GM18873 (cell line): ENCODE measurements at regions not wholly inside any gene's neighbourhood (a gene's known extent, or its start where the extent isn't known, plus 50 kb on each side); places are given as distances from the start of the nearest gene placed in this dataset.
A peak's percentile ranks its signal among the peaks of the same experiment; 100 is the strongest.

ENCODE experiments used
- ATAC-seq: cut with Tn5 transposase; IDR thresholded peaks from one replicate; pipeline ENCODE4 v1.9.1; 2021; ENCODE audit warnings: mild to moderate bottlenecking, moderate library complexity, moderate number of reproducible peaks; ENCODE audit not compliant: unreplicated experiment, low FRiP score

- ATAC-seq: no peak
These were observed 97.7 kb downstream of the CD47 start for GRCh38 chr3:107992976-107993684.

- no peak for ATAC-seq
These were observed 99.9 kb downstream of the CD47 start for GRCh38 chr3:107990926-107991325.

- no peak for ATAC-seq
These were observed 100.4 kb downstream of the CD47 start for GRCh38 chr3:107990433-107990832.

- no peak for ATAC-seq
These were observed 101.2 kb downstream of the CD47 start for GRCh38 chr3:107989661-107990060.

- ATAC-seq: no peak
These were observed 102.2 kb downstream of the CD47 start for GRCh38 chr3:107988460-107989175.

- no peak for ATAC-seq
These were observed 103.5 kb downstream of the CD47 start for GRCh38 chr3:107987036-107987939.

DNA sequence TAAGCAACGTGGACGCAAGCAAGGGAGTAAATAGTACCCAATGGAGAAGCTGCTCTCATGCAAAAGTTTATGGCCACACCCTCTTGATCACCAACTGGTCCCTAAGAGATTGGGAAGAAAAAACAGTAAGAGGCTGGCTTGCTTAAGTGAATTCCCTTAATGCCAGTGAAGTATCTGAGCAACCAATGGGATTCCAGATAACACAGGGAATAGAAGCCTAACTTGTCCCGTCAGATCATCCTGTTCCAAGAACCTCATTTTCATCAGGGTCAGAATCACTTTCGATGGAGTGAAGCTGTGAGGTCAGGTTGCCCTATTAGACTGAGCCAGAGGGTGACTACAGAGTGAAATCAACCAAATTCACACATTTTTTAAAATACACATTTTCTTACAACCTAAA is 104.3 kb downstream of the CD47 start:
- no peak for ATAC-seq

- ATAC-seq: peak; percentile 98
These were observed 105.3 kb downstream of the CD47 start for GRCh38 chr3:107985496-107985895.

DNA sequence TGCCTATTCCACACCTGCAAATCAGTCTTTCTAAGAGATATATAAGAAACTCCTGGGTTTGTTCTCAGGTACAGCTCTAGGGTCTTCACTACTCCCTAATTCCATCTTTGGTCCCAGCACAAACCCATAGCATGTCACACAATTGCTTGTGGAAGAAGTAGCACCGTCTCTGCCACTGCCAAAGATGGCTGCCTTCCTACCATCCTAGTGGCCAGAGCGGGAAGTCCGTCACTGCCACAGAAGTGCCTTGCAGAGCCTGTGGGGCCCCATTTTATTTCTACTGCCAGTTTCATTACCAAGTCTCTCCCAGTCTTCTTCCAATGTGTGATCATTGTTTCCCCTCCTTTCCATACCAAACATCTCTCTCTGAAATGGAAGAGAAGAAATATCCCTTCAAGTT is 107.6 kb downstream of the CD47 start:
- no peak for ATAC-seq

GRCh38 chr3:107982165-107982564 is 108.7 kb downstream of the CD47 start:
- no peak for ATAC-seq

DNA sequence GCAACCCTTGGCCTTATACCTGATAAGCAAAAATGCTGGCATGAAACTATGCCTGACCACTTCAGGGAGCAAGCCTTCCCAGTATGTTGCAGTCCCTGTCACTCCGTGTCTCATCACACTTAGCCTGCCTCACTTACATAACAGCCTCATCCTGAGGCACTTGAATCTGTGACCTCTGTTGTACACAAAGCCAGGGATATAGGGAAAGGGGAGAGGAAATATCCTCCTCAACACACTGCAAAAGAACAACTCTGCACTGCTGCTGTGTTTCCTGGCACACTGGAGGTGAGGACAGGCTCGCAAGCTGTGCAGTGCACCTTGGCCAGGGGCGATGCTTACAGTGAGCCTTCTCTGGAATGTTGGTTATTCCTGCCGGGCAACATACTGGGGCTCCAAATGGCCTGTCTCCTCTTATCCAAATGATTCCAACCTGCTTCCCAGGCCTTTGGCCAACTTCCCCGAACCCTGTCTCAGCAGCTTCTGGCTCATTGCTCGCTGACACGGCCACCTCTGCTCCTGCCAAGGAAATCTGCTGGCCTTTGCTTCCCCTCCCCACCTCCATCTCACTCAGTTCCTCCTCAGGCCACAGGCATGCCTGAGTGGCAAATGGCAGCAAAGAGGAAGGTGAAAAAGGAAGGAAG is 109.2 kb downstream of the CD47 start:
- no peak for ATAC-seq

DNA sequence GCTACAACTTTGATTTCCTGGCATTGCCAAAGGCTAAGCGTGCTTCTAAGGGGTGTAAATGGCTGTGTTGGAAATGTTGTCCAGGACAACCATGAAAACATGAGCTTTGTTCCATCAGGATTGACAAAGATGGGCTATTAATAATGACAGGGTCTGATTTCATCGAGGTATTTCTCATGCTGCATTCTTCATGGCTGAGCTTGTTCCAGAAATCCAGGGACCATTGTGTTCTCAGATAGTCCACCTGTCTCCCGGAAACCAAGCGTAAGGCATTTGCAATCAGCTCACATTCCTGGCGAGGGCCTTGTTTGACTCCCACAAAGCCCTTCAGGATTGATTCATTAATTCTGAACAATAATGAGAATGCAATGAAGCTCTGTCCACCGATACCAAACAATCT is 111.3 kb downstream of the CD47 start:
- no peak for ATAC-seq

DNA sequence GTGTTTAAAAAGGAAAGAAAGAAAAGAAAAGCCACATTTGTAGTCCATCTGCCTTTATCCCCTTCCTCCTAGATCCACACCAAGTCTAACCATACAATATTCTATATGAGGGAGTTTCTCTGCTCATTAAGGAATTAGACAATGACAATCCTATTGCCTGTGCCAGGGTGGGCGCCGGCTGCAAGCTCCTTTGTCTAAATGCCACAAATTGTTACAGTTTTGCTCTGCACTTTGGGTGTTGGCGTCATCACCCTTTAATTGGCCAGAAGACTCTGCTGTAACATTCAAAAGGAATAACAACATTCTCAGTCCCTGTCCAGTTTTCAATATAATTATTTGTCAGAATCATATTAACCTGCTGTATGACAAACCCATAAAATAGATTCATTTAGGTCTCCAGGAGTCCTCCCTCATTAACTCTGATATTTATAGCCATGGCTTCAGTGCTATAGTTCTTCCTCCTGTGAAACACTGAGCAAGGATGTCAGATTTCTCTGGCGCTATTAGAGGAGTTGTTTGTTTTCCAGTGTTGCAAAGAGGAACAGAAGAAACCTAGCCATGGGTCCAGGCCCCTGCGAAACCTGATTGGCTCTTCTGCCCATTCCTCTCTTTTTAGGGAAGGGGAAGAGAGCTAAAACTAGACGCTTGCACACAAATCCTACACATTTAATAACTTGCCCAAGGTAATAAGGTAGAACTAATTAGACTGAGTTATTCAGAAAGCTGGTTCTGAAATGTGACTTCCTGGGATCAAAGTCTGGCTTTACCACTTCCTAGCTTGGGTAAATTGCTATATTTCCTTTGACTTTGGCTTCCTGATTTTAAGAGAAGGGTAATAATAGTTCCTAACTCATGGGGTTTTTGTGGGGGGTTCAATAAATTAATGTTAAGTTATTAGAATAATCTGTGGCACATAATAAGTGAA is 112.4 kb downstream of the CD47 start:
- no peak for ATAC-seq

DNA sequence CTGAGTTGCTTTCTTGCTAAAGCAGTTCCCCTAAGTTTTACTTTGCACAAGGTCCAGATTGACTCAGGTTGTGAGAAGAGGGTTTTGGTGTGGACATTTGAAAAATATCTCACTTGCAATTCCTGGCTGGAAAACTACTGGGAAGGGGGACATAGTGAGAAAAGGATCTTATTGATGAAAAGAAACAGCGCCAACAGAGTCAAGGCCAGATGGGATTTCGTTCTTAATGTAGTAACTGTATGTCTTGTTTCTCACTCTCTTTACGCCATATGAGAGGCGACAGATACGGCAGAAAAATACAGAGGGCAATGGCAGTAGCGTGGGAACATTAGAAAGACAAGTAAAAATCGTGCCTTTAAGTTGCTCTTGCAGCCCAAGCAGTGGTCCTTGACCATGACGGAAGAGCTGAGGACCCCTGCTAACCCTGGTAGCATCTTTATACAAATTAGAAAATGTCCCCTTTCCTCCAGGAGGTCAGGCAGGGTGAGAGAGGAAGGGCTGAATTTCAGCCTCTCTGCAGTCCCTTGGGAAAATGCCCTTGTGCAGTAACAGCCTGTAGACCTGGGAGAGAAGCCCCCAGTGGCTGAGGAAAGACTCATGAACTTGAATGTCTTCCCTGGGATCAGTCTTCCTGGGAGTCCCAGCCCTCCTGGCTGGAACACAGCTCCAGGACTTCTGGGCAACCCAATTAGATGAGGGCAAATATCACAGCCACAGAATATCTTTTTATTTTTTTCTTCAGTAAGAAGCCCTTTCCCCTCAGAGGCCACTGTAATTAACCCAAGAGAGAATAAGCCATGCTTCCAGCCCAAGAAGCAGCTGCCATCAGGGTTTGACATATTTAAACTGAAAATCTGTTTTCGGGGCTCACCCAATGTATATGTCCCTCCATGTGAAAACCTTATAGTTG is 113.4 kb downstream of the CD47 start:
- no peak for ATAC-seq

- ATAC-seq: no peak
These were observed 114.5 kb downstream of the CD47 start for GRCh38 chr3:107976202-107976800.

DNA sequence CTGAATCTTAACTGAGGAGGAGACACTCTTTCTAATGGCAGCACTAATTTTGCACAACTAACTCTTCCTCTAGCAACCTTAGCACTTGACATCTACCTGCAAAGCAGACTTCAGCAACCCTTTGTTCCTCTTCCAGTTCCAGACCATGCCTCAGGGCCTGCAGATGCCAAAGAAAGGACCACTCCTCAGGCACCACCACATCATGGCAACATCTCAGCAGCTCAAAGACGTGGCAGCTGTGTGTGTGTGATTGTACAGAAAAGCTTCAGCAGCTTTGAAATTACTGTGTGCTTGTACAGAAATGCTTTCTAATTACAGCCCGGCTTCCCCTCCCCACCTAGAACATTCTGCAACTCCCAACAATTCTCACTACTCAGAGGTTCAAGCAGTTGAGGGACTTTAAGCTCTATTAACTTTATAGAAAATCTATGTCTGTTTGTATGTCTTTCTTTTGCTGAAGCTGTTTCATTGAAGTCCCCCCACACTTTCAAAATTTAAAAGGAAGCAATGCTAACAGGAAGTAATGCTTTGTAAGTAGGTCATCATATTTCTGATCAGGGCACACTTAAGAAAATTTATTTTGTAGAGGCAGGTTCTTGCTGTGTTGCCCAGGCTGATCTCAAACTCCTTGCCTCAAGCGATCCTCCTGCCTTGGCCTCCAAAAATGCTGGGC is 115.2 kb downstream of the CD47 start:
- no peak for ATAC-seq

GRCh38 chr3:107973961-107974360 is 116.9 kb downstream of the CD47 start:
- ATAC-seq: no peak

- no peak for ATAC-seq
These were observed 117.7 kb downstream of the CD47 start for GRCh38 chr3:107973152-107973551.
